Liver (tissue), 8 donors: ENCODE measurements at regions not wholly inside any gene's neighbourhood (a gene's known extent, or its start where the extent isn't known, plus 50 kb on each side); places are given as distances from the start of the nearest gene placed in this dataset.

Experiments
- DNase-seq: peaks from one replicate; pipeline ENCODE4 v3.0.0-alpha.2; 2017; ENCODE audit warnings: low spot score
- H3K27ac ChIP-seq, 2 donors: one replicate each; pipeline ENCODE4 v1.7.0; 2013; ENCODE audit warnings: inconsistent platforms in 2 of 2, low read length in 2 of 2, control low read depth in 1 of 2, low read depth in 1 of 2, mild to moderate bottlenecking in 1 of 2
- H3K27me3 ChIP-seq, 4 donors: one replicate each; pipeline versions ENCODE4 v1.6.1 to v1.7.0; 2013; ENCODE audit warnings: low read length in 3 of 4, inconsistent platforms in 1 of 4, mild to moderate bottlenecking in 1 of 4, moderate library complexity in 1 of 4; ENCODE audit not compliant: control insufficient read depth in 4 of 4, insufficient read depth in 4 of 4
- H3K36me3 ChIP-seq, 4 donors: one replicate each; pipeline versions ENCODE4 v1.6.1 to v1.7.0; 2013; ENCODE audit warnings: low read length in 3 of 4, mild to moderate bottlenecking in 3 of 4, low read depth in 1 of 4, moderate library complexity in 1 of 4; ENCODE audit not compliant: control insufficient read depth in 4 of 4, insufficient read depth in 3 of 4
- H3K4me1 ChIP-seq, 4 donors: one replicate each; pipeline versions ENCODE4 v1.6.1 to v1.7.0; 2013; ENCODE audit warnings: low read length in 3 of 4, mild to moderate bottlenecking in 3 of 4, moderate library complexity in 1 of 4; ENCODE audit not compliant: control insufficient read depth in 4 of 4, insufficient read depth in 4 of 4
- H3K4me3 ChIP-seq, 3 donors: one replicate each; pipeline versions ENCODE4 v1.6.1 to v1.7.0; 2013; ENCODE audit warnings: low read length in 3 of 3, control low read depth in 1 of 3, low read depth in 1 of 3, mild to moderate bottlenecking in 1 of 3
- H3K9ac ChIP-seq, 2 donors: one replicate each; pipeline ENCODE4 v1.7.0; 2013; ENCODE audit warnings: low read length in 2 of 2, mild to moderate bottlenecking in 2 of 2, moderate library complexity in 2 of 2, control low read depth in 1 of 2, low read depth in 1 of 2
- H3K9me3 ChIP-seq, 4 donors: one replicate each; pipeline versions ENCODE4 v1.6.1 to v1.7.0; 2013; ENCODE audit warnings: low read length in 3 of 4; ENCODE audit not compliant: control insufficient read depth in 4 of 4
- ATF3 ChIP-seq: IDR thresholded peaks from 2 replicates; pipeline ENCODE4 v1.6.1; 2016; ENCODE audit warnings: antibody characterized with exemption
- CTCF ChIP-seq: fragments of 150-350 bp; IDR thresholded peaks from 2 replicates; pipeline ENCODE4 v1.5.1; 2017; ENCODE audit warnings: improper control_type of control experiment, low read depth, low read length; ENCODE audit not compliant: missing input control
- EGR1 ChIP-seq, 2 donors: IDR thresholded peaks; 2 replicates each; pipeline ENCODE4 v1.6.1; 2016 to 2018; ENCODE audit warnings: antibody characterized with exemption in 2 of 2, low read depth in 2 of 2
- FOXA1 ChIP-seq: IDR thresholded peaks from 2 replicates; pipeline ENCODE4 v1.6.1; 2016; ENCODE audit warnings: antibody characterized with exemption
- FOXA2 ChIP-seq: IDR thresholded peaks from 2 replicates; pipeline ENCODE4 v1.6.1; 2016; ENCODE audit warnings: antibody characterized with exemption
- GABPA ChIP-seq, 2 donors: IDR thresholded peaks in 1 of 2; conservative IDR thresholded peaks in 1 of 2; 2 replicates each; pipeline ENCODE4 v1.6.1; 2016; ENCODE audit warnings: antibody characterized with exemption in 2 of 2, mild to moderate bottlenecking in 1 of 2, moderate library complexity in 1 of 2
- HNF4A ChIP-seq, 2 donors: conservative IDR thresholded peaks; 2 replicates each; pipeline ENCODE4 v1.6.1; 2016; ENCODE audit warnings: antibody characterized with exemption in 2 of 2, mild to moderate bottlenecking in 2 of 2
- HNF4G ChIP-seq: IDR thresholded peaks from 2 replicates; pipeline ENCODE4 v1.6.1; 2016; ENCODE audit warnings: antibody characterized with exemption
- JUND ChIP-seq, 2 donors: IDR thresholded peaks; 2 replicates each; pipeline ENCODE4 v1.6.1; 2016; ENCODE audit warnings: antibody characterized with exemption in 2 of 2
- NR2F2 ChIP-seq: IDR thresholded peaks from 2 replicates; pipeline ENCODE4 v1.6.1; 2016; ENCODE audit warnings: antibody characterized with exemption
- RAD21 ChIP-seq, 2 donors: IDR thresholded peaks; 2 replicates each; pipeline ENCODE4 v1.6.1; 2016; ENCODE audit warnings: antibody characterized with exemption in 2 of 2, mild to moderate bottlenecking in 2 of 2
- REST ChIP-seq: IDR thresholded peaks from 2 replicates; pipeline ENCODE4 v1.6.1; 2016; ENCODE audit warnings: antibody characterized with exemption, mild to moderate bottlenecking
- RXRA ChIP-seq, 2 donors: IDR thresholded peaks; 2 replicates each; pipeline ENCODE4 v1.6.1; 2017 to 2018; ENCODE audit warnings: antibody characterized with exemption in 2 of 2, mild to moderate bottlenecking in 1 of 2
- TAF1 ChIP-seq: conservative IDR thresholded peaks from 2 replicates; pipeline ENCODE4 v1.6.1; 2016; ENCODE audit warnings: antibody characterized with exemption, mild to moderate bottlenecking
- ZBTB33 ChIP-seq: IDR thresholded peaks from 2 replicates; pipeline ENCODE4 v1.6.1; 2016; ENCODE audit warnings: antibody characterized with exemption
- WGBS: extraction: QIAGEN DNeasy Blood & Tissue Kit; methylation state at CpG from one replicate; pipeline ENCODE4 v1.1.7; 2013; 5-methylcytosine and 5-hydroxymethylcytosine counted together
- donor health status: healthy.
- donor health status: healthy.
- donor health status: healthy.
- donor health status: healthy.
- donor health status: healthy.

GRCh38 chr20:19895761-19896160 lies 121.4 kb upstream of the NAA20 start:
- Histone ChIP-seq H3K27ac (no peak overlapping the region), H3K4me1 (no peaks in the 10 kb centered on the region), H3K9me3 (peaks cover 0 to 2% (median 0%) of the 10 kb centered on the region in 4 donors), H3K36me3 (peaks cover 0 to 7% (median 2%) of the 10 kb centered on the region in 4 donors), H3K27me3 (no peaks in the 10 kb centered on the region), H3K9ac (no peak overlapping the region), H3K4me3 (no peak overlapping the region)
- no peak for TF ChIP-seq JUND (IDR thresholded peaks at IDR 0.05)
- no peak for TF ChIP-seq ATF3
- TF ChIP-seq FOXA2 = no peak
- TF ChIP-seq HNF4A (conservative IDR thresholded peaks at IDR 0.05) = no peak
- no peak for TF ChIP-seq FOXA1
- no peak for TF ChIP-seq TAF1
- TF ChIP-seq HNF4G = no peak
- WGBS = 91% methylated on average over 2 of the region's 2 CpGs
- DNase-seq = no peak

- no peak for DNase-seq
- TF ChIP-seq NR2F2 (no peak), REST (no peak), HNF4A (conservative IDR thresholded peaks at IDR 0.05) (no peak)
- Histone ChIP-seq H3K9ac (no peak overlapping the region), H3K4me3 (no peak overlapping the region), H3K9me3 (peaks cover 0 to 2% (median 0%) of the 10 kb centered on the region in 4 donors), H3K36me3 (peaks cover 0 to 7% (median 2%) of the 10 kb centered on the region in 4 donors), H3K27ac (no peak overlapping the region), H3K27me3 (no peaks in the 10 kb centered on the region), H3K4me1 (no peaks in the 10 kb centered on the region)
- 94% methylated on average over 6 of the region's 6 CpGs for WGBS
Measured at GRCh38 chr20:19897891-19898290, 119.3 kb upstream of the NAA20 start.

- Histone ChIP-seq H3K27me3 (no peaks in the 10 kb centered on the region), H3K9me3 (peaks cover 0 to 2% (median 0%) of the 10 kb centered on the region in 4 donors), H3K36me3 (no peaks in the 10 kb centered on the region), H3K4me3 (no peak overlapping the region), H3K27ac (no peak overlapping the region), H3K4me1 (peaks cover 0 to 2% (median 0%) of the 10 kb centered on the region in 4 donors), H3K9ac (no peak overlapping the region)
- 81% methylated on average over 9 of the region's 9 CpGs for WGBS
- DNase-seq = no peak
- TF ChIP-seq RAD21 (IDR thresholded peaks at IDR 0.05) = no peak
- no peak for TF ChIP-seq FOXA1
- no peak for TF ChIP-seq HNF4G
Measured at GRCh38 chr20:19901226-19901625, 115.9 kb upstream of the NAA20 start.

GRCh38 chr20:19903168-19903811 lies 113.9 kb upstream of the NAA20 start:
- WGBS = 53% methylated on average over 10 of the region's 10 CpGs
- no peak overlapping the region for H3K9ac ChIP-seq
- H3K4me3 ChIP-seq = no peak overlapping the region
- no peak for TF ChIP-seq NR2F2
- no peak for TF ChIP-seq RXRA (IDR thresholded peaks at IDR 0.05)
- TF ChIP-seq TAF1 = no peak
- peak; percentile 15 for TF ChIP-seq CTCF
- TF ChIP-seq FOXA2 = no peak
- no peak for TF ChIP-seq ATF3
- no peak for TF ChIP-seq EGR1 (IDR thresholded peaks at IDR 0.05; ENCODE audit: low read depth in 2 of 2)
- no peak for TF ChIP-seq ZBTB33
- TF ChIP-seq HNF4A (conservative IDR thresholded peaks at IDR 0.05) = no peak
- no peak for TF ChIP-seq GABPA (IDR thresholded peaks at IDR 0.05 in 1 of 2, conservative IDR thresholded peaks at IDR 0.05 in 1 of 2)

More at GRCh38 chr20:19903168-19903811, 113.9 kb upstream of the NAA20 start:
- Histone ChIP-seq H3K27ac (peak overlapping the region in 1 of 2 donors; percentile 54), H3K4me1 (peaks cover 0 to 2% (median 0%) of the 10 kb centered on the region in 4 donors), H3K27me3 (no peaks in the 10 kb centered on the region), H3K36me3 (no peaks in the 10 kb centered on the region), H3K9me3 (peaks cover 0 to 2% (median 0%) of the 10 kb centered on the region in 4 donors)
- peak; percentile 39 for DNase-seq
